Suprapubic skin (tissue), 4 donors: ENCODE measurements at regions not wholly inside any gene's neighbourhood (a gene's known extent, or its start where the extent isn't known, plus 50 kb on each side); places are given as distances from the start of the nearest gene placed in this dataset.

Experiments
- CTCF ChIP-seq, 2 donors: fragments of 200-600 bp in 1 of 2; fragments of 450-650 bp in 1 of 2; sonication (generic) in 1 of 2; IDR thresholded peaks; one replicate each; pipeline ENCODE4 v1.5.1; 2016 to 2019; ENCODE audit warnings: antibody characterized with exemption in 2 of 2, mild to moderate bottlenecking in 1 of 2, moderate library complexity in 1 of 2
- POLR2A ChIP-seq, 2 donors: fragments of 450-650 bp; IDR thresholded peaks; one replicate each; pipeline ENCODE4 v1.6.1; 2017; ENCODE audit warnings: antibody characterized with exemption in 2 of 2, mild to moderate bottlenecking in 2 of 2, moderate library complexity in 2 of 2
- POLR2AphosphoS5 ChIP-seq, 3 donors: sonication (generic); formaldehyde crosslinking; IDR thresholded peaks; one replicate each; pipeline ENCODE4 v1.6.1; 2017; ENCODE audit warnings: antibody characterized with exemption in 3 of 3

GRCh38 chr17:77856551-77857305 is 101.8 kb upstream of the TNRC6C start:
- TF ChIP-seq CTCF (IDR thresholded peaks at IDR 0.05) = no peak
- no peak for TF ChIP-seq POLR2AphosphoS5 (IDR thresholded peaks at IDR 0.05)
- no peak for TF ChIP-seq POLR2A (IDR thresholded peaks at IDR 0.05)
